GM21390 (cell line): ENCODE measurements at regions not wholly inside any gene's neighbourhood (a gene's known extent, or its start where the extent isn't known, plus 50 kb on each side); places are given as distances from the start of the nearest gene placed in this dataset.

Source experiments
- ATAC-seq: cut with Tn5 transposase; IDR thresholded peaks from one replicate; pipeline ENCODE4 v1.9.1; 2021; ENCODE audit not compliant: unreplicated experiment

DNA sequence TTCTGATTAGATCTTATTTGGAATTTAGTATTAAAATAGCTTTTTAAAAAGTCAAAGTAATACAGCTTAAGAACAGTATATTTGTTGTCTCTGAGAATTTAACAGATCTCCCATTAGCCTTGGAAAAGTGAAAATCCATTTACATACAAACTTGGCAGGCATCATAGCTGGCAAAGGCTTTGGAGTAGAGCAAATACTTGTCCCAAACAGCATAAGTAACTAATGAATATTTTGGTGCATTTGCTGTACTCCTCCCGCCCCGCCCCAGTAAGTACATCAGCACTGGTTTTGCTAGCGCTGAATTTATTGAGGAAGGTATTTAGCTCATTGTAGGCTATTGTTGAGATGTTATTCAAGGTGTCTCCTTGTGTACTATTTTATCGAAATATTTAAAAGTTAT, 417.7 kb upstream of the KAZN start:
- no peak for ATAC-seq

GRCh38 chr1:14181191-14181795, 417.2 kb upstream of the KAZN start:
- no peak for ATAC-seq

DNA sequence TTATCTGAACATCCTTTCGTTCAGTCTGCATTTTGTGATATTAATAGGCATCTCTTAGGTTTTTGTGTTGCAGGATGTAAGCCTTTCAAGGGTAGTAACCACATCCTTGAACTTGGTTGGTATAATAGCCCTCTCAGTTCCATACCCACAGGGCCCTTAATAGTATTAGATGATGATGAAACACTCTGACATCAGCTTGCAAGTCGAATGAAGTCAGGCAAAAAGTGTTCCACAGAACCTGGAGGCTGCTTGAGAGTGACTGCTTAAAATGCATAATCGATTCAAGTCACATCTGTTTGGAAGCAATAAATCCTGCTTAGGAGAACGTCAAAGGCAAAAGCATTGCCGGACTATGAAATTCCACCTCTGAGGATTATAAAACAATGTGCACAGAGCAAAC, 415.6 kb upstream of the KAZN start:
- no peak for ATAC-seq

DNA sequence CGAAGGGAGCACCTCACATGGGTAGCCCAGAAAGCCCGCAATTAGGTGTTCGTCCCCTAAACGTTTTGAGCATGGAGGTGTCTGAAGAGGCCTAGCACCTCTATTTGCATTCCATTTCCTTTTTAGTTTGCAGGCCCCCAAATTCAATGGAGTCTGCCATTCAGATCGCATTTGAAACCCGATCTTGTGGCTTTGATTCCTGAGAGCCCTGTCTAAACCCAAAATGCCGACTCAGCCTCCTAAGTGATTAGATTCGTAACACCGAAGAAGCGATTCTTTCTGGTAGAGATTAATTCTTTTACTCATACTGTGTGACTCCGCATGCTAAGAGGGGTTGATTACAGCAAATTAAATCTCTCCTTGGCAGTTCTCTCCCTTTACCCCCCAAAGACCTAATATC, 415.2 kb upstream of the KAZN start:
- no peak for ATAC-seq

DNA sequence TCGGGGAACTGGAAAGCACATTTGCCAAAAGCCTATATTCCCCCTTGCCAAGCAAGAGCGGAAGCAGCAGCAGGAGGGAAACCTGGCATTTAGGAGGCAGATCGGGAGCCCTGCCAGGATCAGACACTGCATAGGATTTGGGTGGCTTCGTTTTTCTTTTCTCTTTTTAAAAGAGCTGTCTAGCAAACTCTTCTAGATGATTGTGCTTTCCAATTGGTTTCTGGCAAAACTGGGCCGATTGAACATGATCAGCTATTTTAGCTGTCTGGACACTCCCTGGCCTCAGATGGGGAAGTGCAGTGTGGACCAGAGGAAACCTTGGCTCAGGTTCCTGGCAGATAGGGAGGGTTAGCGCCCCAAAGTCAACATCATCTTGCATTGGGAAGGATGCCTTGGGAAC, 414.0 kb upstream of the KAZN start:
- ATAC-seq = no peak

GRCh38 chr1:14189381-14189780, 409.1 kb upstream of the KAZN start:
- ATAC-seq = no peak

DNA sequence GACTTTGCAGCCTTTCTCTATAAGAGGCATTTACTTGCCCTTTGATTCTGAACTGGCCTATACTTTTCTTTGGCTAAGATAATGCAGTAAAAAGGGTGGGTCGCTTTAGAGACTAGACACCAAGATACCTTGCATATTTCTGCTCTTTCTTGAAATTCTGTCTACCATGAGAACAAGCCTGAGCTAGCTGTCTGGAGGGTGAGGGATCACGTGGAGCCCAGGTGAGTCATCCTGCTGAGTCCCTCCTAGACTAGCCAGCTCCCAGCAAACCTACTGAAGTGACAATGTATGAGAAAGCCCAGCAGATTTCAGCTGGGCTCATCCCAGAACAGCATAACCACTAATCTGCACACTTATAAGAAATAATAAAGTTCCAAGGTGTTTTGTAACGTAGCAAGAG, 408.0 kb upstream of the KAZN start:
- no peak for ATAC-seq

DNA sequence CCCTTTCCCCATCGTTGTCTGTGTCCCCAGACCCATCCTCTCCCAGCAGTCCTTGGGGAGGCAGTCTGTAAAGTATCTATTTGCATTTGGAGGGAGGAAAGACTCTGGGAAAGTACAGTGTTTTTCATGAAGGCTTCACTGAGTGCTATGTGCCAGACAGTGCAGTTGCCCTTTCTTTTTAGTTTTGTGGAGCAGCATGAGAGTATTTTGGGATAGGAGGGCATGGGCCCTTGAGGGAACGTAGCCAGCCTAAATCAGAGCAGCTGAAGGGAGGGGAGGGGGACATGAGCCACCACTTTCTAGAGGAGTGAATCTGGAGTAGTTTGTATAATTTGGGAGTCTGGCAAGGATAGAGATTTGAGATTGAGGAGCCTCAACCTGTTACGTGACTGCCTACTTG, 404.0 kb upstream of the KAZN start:
- ATAC-seq = no peak

GRCh38 chr1:14205066-14205465, 393.4 kb upstream of the KAZN start:
- ATAC-seq = no peak

- no peak for ATAC-seq
Observed at GRCh38 chr1:14215151-14215550, 383.3 kb upstream of the KAZN start.

GRCh38 chr1:14217384-14217783, 381.1 kb upstream of the KAZN start:
- no peak for ATAC-seq

- no peak for ATAC-seq
Observed at GRCh38 chr1:14220324-14220723, 378.2 kb upstream of the KAZN start.

- ATAC-seq = no peak
Observed at GRCh38 chr1:14220811-14221210, 377.7 kb upstream of the KAZN start.

- ATAC-seq = no peak
Observed at GRCh38 chr1:14222086-14222485, 376.4 kb upstream of the KAZN start.

- ATAC-seq = no peak
Observed at GRCh38 chr1:14228677-14229076, 369.8 kb upstream of the KAZN start.

GRCh38 chr1:14233510-14233909, 365.0 kb upstream of the KAZN start:
- ATAC-seq = no peak

- ATAC-seq = no peak
Observed at GRCh38 chr1:14236097-14236496, 362.4 kb upstream of the KAZN start.

DNA sequence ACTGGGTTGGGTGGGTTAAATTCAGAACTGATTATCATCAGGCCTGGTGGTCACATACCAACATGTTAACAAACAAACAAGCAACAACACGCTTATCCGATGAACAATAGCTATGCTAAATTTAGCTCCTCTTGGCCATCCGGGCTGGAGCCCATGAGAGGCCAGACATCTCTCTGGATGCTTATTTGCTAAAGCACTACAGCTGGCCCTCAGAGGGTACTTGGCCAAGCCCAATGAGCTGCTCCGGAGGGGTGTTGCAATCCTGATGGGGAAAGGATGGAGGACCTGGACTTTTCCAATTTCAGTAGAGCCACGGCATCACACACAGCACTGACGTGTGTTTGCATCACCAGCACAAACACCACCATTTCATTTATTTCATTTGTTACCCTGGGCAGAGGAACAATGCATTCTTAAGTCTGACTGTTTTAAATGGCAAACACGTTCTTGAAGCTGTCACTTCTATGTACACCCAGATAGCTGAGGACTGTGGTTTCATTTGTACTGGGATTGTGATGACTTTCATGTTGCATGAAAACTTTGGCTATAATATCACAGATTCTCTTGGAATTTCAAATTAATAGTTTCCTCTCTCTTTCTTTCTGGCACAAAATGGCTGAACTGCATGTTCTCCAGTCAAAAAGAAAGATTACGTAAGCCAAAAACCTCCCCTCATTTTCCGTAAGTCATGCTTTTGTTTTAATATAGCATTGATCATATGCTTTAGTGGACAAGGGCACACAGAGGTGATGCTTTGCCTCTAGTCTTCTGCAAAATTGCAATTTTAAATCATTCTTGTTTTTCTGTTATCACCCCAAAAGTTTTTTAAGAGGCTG, 359.8 kb upstream of the KAZN start:
- no peak for ATAC-seq

DNA sequence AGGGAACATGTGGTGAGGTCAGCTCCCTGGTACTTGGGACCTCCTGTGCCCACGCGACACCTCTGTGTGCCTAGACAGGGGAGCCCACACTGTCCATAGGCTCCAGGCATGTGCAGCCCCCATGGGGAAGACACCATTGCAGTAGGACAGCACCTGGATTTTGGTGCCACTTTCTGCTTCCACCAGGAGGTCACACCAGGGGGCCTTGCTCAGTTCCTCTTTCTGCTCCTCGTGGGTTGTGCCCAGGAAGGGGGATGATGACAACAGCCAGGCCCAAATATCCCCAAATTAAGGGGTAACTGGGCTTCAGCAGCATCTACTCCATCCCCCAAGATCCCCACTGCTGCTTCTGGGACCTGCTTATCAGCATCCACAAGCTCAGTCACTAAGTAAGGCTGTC, 358.2 kb upstream of the KAZN start:
- ATAC-seq = no peak

- ATAC-seq = no peak
Observed at GRCh38 chr1:14242123-14242522, 356.4 kb upstream of the KAZN start.

DNA sequence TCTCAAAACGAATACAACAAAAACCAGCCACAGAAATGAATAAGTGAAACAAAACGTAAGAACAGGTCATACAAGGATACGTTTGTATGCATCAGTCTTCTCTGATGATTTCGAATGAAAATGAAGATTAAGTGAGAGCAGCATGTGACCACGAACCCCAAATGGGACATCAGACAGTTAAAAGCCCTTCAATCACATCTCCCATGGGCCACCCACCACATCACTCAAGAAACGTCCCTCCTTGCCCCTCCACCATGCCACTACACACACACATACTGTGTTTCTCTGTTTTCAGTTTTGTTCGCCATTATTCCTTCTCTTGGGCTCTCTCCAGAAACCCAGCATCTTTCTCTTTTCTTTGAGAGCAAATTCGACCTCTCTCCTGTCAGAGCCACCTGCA, 355.6 kb upstream of the KAZN start:
- no peak for ATAC-seq

DNA sequence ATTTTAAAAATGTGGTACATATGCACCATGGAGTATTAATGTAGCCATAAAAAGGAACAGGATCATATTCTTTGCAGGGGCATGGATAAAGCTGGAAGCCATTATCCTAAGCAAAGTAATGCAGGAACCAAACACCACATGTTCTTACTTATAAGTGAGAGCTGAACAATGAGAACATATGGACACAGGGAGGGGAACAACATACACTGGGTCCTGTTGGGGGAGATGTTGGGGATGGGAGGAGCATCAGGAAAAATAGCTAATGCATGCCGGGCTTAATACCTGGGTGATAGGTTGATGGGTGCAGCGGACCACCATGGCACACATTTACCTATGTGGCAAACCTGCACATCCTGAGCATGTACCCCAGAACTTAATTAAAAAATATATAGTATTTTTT, 352.5 kb upstream of the KAZN start:
- ATAC-seq = no peak

DNA sequence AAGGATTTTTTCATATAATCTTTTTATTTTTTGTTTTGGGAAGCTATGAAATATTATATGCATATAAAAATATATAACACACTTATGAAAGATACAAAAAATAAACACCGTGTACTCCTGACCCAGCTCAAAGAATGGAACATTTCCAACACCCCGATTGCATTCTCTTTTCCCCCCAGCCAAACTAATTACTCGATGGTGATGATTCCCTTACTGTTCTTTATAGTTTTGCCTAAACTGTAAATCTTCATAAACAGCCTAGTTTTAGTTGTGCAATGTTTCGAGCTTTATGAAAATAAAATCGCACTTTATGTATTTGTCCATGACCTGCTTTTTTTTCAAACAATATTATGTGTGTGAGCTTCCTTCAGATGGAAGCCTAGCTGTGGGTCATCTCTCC, 352.0 kb upstream of the KAZN start:
- no peak for ATAC-seq
